SK-N-SH (cell line): ENCODE measurements at regions not wholly inside any gene's neighbourhood (a gene's known extent, or its start where the extent isn't known, plus 50 kb on each side); places are given as distances from the start of the nearest gene placed in this dataset.

Experiments
- CTCF ChIA-PET: fragments of 300-600, 350-600 bp; formaldehyde crosslinking; extraction: SDS; loops from one replicate; lab custom pipeline; 2021; lab: Yijun Ruan, JAX
- POLR2A ChIA-PET: fragments of 350-600 bp; sonication (Branson Sonifier 250); formaldehyde crosslinking; extraction: SDS; loops from one replicate; lab custom pipeline; 2020; ENCODE audit warnings: antibody characterized with exemption, inconsistent platforms; lab: Yijun Ruan, JAX
- DNase-seq: peaks from one replicate; pipeline ENCODE4 v3.0.0; 2012
- H2AFZ ChIP-seq: fragments of 200-600 bp; sonication (generic); 2 replicates; pipeline ENCODE4 v1.8.1; 2016; ENCODE audit warnings: antibody characterized with exemption, mild to moderate bottlenecking, low read depth
- H3F3A ChIP-seq: fragments of 200-600 bp; sonication (generic); replicated peaks from 2 replicates; pipeline ENCODE3; 2016; ENCODE audit warnings: antibody characterized with exemption, mild to moderate bottlenecking; ENCODE audit not compliant: insufficient read depth
- H3K27ac ChIP-seq, 2 experiments: fragments of 200-500 bp in 1 of 2; fragments of 200-600 bp in 1 of 2; sonication (Bioruptor generic) in 1 of 2; sonication (generic), shearing (Covaris generic) in 1 of 2; 2 replicates each; pipeline versions ENCODE4 v1.5.1 to v1.6.1; 2014 to 2016; ENCODE audit warnings: low read depth in 2 of 2, inconsistent platforms in 1 of 2, low read length in 1 of 2, mild to moderate bottlenecking in 1 of 2, mixed read lengths in 1 of 2
- H3K27me3 ChIP-seq: fragments of 200-600 bp; sonication (generic), shearing (Covaris generic); 2 replicates; pipeline ENCODE4 v1.6.1; 2016; ENCODE audit warnings: mixed run types; ENCODE audit not compliant: insufficient read depth
- H3K36me3 ChIP-seq, 2 experiments: fragments of 200-500 bp in 1 of 2; fragments of 200-600 bp in 1 of 2; sonication (Bioruptor generic) in 1 of 2; sonication (generic) in 1 of 2; replicated peaks in 1 of 2; 2 replicates each; pipeline versions ENCODE3 to v1.5.1; 2014 to 2016; ENCODE audit warnings: low read length in 1 of 2, mild to moderate bottlenecking in 1 of 2; ENCODE audit not compliant: insufficient read depth in 2 of 2, control insufficient read depth in 1 of 2
- H3K4me1 ChIP-seq, 2 experiments: fragments of 200-500 bp in 1 of 2; fragments of 200-600 bp in 1 of 2; sonication (Bioruptor generic) in 1 of 2; sonication (generic), shearing (Covaris generic) in 1 of 2; 2 replicates each; pipeline versions ENCODE4 v1.5.1 to v1.6.1; 2014 to 2016; ENCODE audit warnings: low read depth in 1 of 2, low read length in 1 of 2, mixed run types in 1 of 2; ENCODE audit not compliant: insufficient read depth in 2 of 2, control insufficient read depth in 1 of 2
- H3K4me2 ChIP-seq: fragments of 200-600 bp; sonication (generic), shearing (Covaris generic); 2 replicates; pipeline ENCODE4 v1.6.1; 2017; ENCODE audit warnings: mixed run types
- H3K4me3 ChIP-seq, 2 experiments: fragments of 200-500 bp in 1 of 2; fragments of 200-600 bp in 1 of 2; sonication (Bioruptor generic) in 1 of 2; sonication (generic), shearing (Covaris generic) in 1 of 2; 2 replicates each; pipeline versions ENCODE4 v1.5.1 to v1.8.1; 2014 to 2016; ENCODE audit warnings: low read depth in 2 of 2, inconsistent platforms in 1 of 2, low read length in 1 of 2, mild to moderate bottlenecking in 1 of 2, mixed read lengths in 1 of 2, moderate library complexity in 1 of 2
- H3K79me2 ChIP-seq: fragments of 200-600 bp; sonication (generic); 2 replicates; pipeline ENCODE4 v1.8.1; 2017; ENCODE audit warnings: mild to moderate bottlenecking; ENCODE audit not compliant: insufficient read depth
- H3K9ac ChIP-seq: fragments of 200-600 bp; sonication (generic); 2 replicates; pipeline ENCODE4 v1.6.1; 2017; ENCODE audit warnings: mixed run types
- H3K9me2 ChIP-seq: fragments of 200-600 bp; sonication (generic); 2 replicates; pipeline ENCODE4 v1.6.1; 2017; ENCODE audit warnings: mixed run types
- H3K9me3 ChIP-seq: fragments of 200-600 bp; sonication (generic); 2 replicates; pipeline ENCODE4 v1.6.1; 2017; ENCODE audit warnings: mixed run types, mild to moderate bottlenecking, moderate library complexity
- H4K20me1 ChIP-seq: fragments of 200-600 bp; sonication (generic); 2 replicates; pipeline ENCODE4 v1.6.1; 2017; ENCODE audit warnings: mild to moderate bottlenecking, mixed run types; ENCODE audit not compliant: insufficient read depth
- CHD2 ChIP-seq: fragments of 150-350 bp; IDR thresholded peaks from 2 replicates; pipeline ENCODE4 v1.6.1; 2018; ENCODE audit warnings: low read length; ENCODE audit not compliant: partially characterized antibody
- CTCF ChIP-seq: fragments of 200-600 bp; sonication (generic); IDR thresholded peaks from 2 replicates; pipeline ENCODE4 v1.6.1; 2017; ENCODE audit warnings: antibody characterized with exemption, mild to moderate bottlenecking, moderate library complexity
- EP300 ChIP-seq, 2 experiments: IDR thresholded peaks; 2 replicates each; pipeline versions ENCODE4 v1.4.0 to v1.6.1; 2012; ENCODE audit warnings: borderline replicate concordance in 1 of 2, low read depth in 1 of 2, low read length in 1 of 2
- EZH2phosphoT487 ChIP-seq: fragments of 200-600 bp; sonication (generic); IDR thresholded peaks from 2 replicates; pipeline ENCODE4 v1.6.1; 2017; ENCODE audit warnings: low read depth, mixed run types, mild to moderate bottlenecking, antibody characterized with exemption, moderate library complexity, borderline replicate concordance
- FOSL2 ChIP-seq: IDR thresholded peaks from 2 replicates; pipeline ENCODE4 v1.4.0; 2012; ENCODE audit warnings: low read depth, mild to moderate bottlenecking, moderate library complexity, borderline replicate concordance
- FOXJ3 ChIP-seq: sonication (generic); formaldehyde crosslinking; IDR thresholded peaks from 2 replicates; pipeline ENCODE4 v1.5.1; 2020; ENCODE audit warnings: mild to moderate bottlenecking, missing genetic modification reagents
- FOXM1 ChIP-seq: IDR thresholded peaks from 2 replicates; pipeline ENCODE4 v1.4.0; 2012; ENCODE audit warnings: low read depth, mild to moderate bottlenecking
- GABPA ChIP-seq: IDR thresholded peaks from 2 replicates; pipeline ENCODE4 v1.4.0; 2012; ENCODE audit warnings: low read depth, mild to moderate bottlenecking
- GATA2 ChIP-seq: sonication (generic); formaldehyde crosslinking; IDR thresholded peaks from 2 replicates; pipeline ENCODE4 v1.5.0; 2020; ENCODE audit warnings: mild to moderate bottlenecking, missing genetic modification reagents
- IRF3 ChIP-seq: fragments of 150-350 bp; IDR thresholded peaks from 2 replicates; pipeline ENCODE4 v1.6.1; 2016; ENCODE audit warnings: mild to moderate bottlenecking, low read depth, low read length
- JUND ChIP-seq: IDR thresholded peaks from 2 replicates; pipeline ENCODE4 v1.4.0; 2012
- MEF2A ChIP-seq: IDR thresholded peaks from 2 replicates; pipeline ENCODE4 v1.4.0; 2012; ENCODE audit warnings: low read depth, borderline replicate concordance
- MXI1 ChIP-seq: IDR thresholded peaks from 2 replicates; pipeline ENCODE4 v1.6.1; 2012; ENCODE audit warnings: mild to moderate bottlenecking, low read depth, low read length, improper control_type of control experiment
- NFIC ChIP-seq: IDR thresholded peaks from 2 replicates; pipeline ENCODE4 v1.4.0; 2012; ENCODE audit warnings: borderline replicate concordance
- RCOR1 ChIP-seq: fragments of 150-350 bp; IDR thresholded peaks from 2 replicates; pipeline ENCODE4 v1.6.1; 2017; ENCODE audit warnings: antibody characterized with exemption, low read length
- RFX5 ChIP-seq: IDR thresholded peaks from 2 replicates; pipeline ENCODE4 v1.6.1; 2012; ENCODE audit warnings: mild to moderate bottlenecking, improper control_type of control experiment, low read length
- RXRA ChIP-seq: IDR thresholded peaks from 2 replicates; pipeline ENCODE4 v1.4.0; 2012; ENCODE audit warnings: low read depth, mild to moderate bottlenecking, borderline replicate concordance
- SIN3A ChIP-seq: IDR thresholded peaks from 2 replicates; pipeline ENCODE4 v1.6.1; 2012; ENCODE audit warnings: low read depth, mild to moderate bottlenecking, low read length, moderate library complexity, borderline replicate concordance
- SMC3 ChIP-seq: IDR thresholded peaks from 2 replicates; pipeline ENCODE4 v1.6.1; 2012; ENCODE audit warnings: low read depth, low read length, improper control_type of control experiment
- WGBS: methylation state at CpG from one replicate; pipeline ENCODE4 v1.1.6; 2017; ENCODE audit warnings: low lambda C conversion rate; 5-methylcytosine and 5-hydroxymethylcytosine counted together
- TF ChIP-seq, protein P1 (sequence below): IDR thresholded peaks from 2 replicates; pipeline ENCODE4 v1.4.0; 2012; ENCODE audit warnings: low read depth, borderline replicate concordance
- TF ChIP-seq, protein P2 (sequence below): IDR thresholded peaks from 2 replicates; pipeline ENCODE4 v1.4.0; 2012; ENCODE audit warnings: low read depth, borderline replicate concordance
- TF ChIP-seq, protein P3 (sequence below): IDR thresholded peaks from 2 replicates; pipeline ENCODE4; 2012
- TF ChIP-seq, protein P4 (sequence below): IDR thresholded peaks from 2 replicates; pipeline ENCODE4 v1.6.1; 2012; ENCODE audit warnings: mild to moderate bottlenecking, low read depth, low read length, moderate library complexity

GRCh38 chr4:156505341-156505955 is 466.2 kb downstream of the PDGFC start:
- Histone ChIP-seq H3K27me3 (no peaks in the 10 kb centered on the region), H4K20me1 (no peaks in the 10 kb centered on the region), H3K9me2 (no peaks in the 10 kb centered on the region), H2AFZ (peak overlapping the region; percentile 14), H3K9ac (no peak overlapping the region), H3K36me3 (no peaks in the 10 kb centered on the region), H3K79me2 (no peaks in the 10 kb centered on the region), H3K27ac (peak overlapping the region in 1 of 2 experiments; percentile 28; a peak in 1 of 4 replicates), H3K4me2 (peak overlapping the region; percentile 48), H3K4me1 (peaks cover 0 to 5% of the 10 kb centered on the region in 2 experiments; a peak in 2 of 4 replicates), H3F3A (no peaks in the 10 kb centered on the region), H3K4me3 (no peak overlapping the region), H3K9me3 (no peaks in the 10 kb centered on the region)
- DNase-seq: no peak
- POLR2A ChIA-PET: no interaction called here
- 18% methylated on average over 4 of the region's 12 CpGs for WGBS
- CTCF ChIA-PET: no interaction called here
- TF ChIP-seq NFIC (peak; percentile 52), FOSL2 (peak; percentile 84), FOXM1 (peak; percentile 52; the same call in 1 of the 2 replicates), CHD2 (no peak), MEF2A (peak; percentile 73), CTCF (no peak), EP300 (IDR thresholded peaks at IDR 0.05; ENCODE audit: borderline replicate concordance in 1 of 2, low read depth in 1 of 2, low read length in 1 of 2) (peak in 1 of 2 experiments; percentile 75; a peak in 1 of 4 replicates), IRF3 (no peak), FOXJ3 (CRISPR knock-in tag) (no peak), MXI1 (no peak), SIN3A (no peak), RCOR1 (no peak), RFX5 (no peak), GABPA (no peak), SMC3 (no peak), JUND (peak; percentile 83), EZH2phosphoT487 (no peak), GATA2 (no peak), RXRA (peak; percentile 19; the same call in 1 of the 2 replicates)
- TF ChIP-seq, protein P1, sequence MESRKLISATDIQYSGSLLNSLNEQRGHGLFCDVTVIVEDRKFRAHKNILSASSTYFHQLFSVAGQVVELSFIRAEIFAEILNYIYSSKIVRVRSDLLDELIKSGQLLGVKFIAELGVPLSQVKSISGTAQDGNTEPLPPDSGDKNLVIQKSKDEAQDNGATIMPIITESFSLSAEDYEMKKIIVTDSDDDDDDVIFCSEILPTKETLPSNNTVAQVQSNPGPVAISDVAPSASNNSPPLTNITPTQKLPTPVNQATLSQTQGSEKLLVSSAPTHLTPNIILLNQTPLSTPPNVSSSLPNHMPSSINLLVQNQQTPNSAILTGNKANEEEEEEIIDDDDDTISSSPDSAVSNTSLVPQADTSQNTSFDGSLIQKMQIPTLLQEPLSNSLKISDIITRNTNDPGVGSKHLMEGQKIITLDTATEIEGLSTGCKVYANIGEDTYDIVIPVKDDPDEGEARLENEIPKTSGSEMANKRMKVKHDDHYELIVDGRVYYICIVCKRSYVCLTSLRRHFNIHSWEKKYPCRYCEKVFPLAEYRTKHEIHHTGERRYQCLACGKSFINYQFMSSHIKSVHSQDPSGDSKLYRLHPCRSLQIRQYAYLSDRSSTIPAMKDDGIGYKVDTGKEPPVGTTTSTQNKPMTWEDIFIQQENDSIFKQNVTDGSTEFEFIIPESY: no peak
- TF ChIP-seq, protein P2, sequence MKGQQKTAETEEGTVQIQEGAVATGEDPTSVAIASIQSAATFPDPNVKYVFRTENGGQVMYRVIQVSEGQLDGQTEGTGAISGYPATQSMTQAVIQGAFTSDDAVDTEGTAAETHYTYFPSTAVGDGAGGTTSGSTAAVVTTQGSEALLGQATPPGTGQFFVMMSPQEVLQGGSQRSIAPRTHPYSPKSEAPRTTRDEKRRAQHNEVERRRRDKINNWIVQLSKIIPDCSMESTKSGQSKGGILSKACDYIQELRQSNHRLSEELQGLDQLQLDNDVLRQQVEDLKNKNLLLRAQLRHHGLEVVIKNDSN: peak; percentile 39; the same call in 1 of the 2 replicates
- TF ChIP-seq, protein P3, sequence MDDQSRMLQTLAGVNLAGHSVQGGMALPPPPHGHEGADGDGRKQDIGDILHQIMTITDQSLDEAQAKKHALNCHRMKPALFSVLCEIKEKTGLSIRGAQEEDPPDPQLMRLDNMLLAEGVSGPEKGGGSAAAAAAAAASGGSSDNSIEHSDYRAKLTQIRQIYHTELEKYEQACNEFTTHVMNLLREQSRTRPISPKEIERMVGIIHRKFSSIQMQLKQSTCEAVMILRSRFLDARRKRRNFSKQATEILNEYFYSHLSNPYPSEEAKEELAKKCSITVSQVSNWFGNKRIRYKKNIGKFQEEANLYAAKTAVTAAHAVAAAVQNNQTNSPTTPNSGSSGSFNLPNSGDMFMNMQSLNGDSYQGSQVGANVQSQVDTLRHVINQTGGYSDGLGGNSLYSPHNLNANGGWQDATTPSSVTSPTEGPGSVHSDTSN: peak; percentile 66
- TF ChIP-seq, protein P4, sequence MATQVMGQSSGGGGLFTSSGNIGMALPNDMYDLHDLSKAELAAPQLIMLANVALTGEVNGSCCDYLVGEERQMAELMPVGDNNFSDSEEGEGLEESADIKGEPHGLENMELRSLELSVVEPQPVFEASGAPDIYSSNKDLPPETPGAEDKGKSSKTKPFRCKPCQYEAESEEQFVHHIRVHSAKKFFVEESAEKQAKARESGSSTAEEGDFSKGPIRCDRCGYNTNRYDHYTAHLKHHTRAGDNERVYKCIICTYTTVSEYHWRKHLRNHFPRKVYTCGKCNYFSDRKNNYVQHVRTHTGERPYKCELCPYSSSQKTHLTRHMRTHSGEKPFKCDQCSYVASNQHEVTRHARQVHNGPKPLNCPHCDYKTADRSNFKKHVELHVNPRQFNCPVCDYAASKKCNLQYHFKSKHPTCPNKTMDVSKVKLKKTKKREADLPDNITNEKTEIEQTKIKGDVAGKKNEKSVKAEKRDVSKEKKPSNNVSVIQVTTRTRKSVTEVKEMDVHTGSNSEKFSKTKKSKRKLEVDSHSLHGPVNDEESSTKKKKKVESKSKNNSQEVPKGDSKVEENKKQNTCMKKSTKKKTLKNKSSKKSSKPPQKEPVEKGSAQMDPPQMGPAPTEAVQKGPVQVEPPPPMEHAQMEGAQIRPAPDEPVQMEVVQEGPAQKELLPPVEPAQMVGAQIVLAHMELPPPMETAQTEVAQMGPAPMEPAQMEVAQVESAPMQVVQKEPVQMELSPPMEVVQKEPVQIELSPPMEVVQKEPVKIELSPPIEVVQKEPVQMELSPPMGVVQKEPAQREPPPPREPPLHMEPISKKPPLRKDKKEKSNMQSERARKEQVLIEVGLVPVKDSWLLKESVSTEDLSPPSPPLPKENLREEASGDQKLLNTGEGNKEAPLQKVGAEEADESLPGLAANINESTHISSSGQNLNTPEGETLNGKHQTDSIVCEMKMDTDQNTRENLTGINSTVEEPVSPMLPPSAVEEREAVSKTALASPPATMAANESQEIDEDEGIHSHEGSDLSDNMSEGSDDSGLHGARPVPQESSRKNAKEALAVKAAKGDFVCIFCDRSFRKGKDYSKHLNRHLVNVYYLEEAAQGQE: no peak
